ENCODE measurements at regions not wholly inside any gene's neighbourhood (a gene's known extent, or its start where the extent isn't known, plus 50 kb on each side); places are given as distances from the start of the nearest gene placed in this dataset.

DNA sequence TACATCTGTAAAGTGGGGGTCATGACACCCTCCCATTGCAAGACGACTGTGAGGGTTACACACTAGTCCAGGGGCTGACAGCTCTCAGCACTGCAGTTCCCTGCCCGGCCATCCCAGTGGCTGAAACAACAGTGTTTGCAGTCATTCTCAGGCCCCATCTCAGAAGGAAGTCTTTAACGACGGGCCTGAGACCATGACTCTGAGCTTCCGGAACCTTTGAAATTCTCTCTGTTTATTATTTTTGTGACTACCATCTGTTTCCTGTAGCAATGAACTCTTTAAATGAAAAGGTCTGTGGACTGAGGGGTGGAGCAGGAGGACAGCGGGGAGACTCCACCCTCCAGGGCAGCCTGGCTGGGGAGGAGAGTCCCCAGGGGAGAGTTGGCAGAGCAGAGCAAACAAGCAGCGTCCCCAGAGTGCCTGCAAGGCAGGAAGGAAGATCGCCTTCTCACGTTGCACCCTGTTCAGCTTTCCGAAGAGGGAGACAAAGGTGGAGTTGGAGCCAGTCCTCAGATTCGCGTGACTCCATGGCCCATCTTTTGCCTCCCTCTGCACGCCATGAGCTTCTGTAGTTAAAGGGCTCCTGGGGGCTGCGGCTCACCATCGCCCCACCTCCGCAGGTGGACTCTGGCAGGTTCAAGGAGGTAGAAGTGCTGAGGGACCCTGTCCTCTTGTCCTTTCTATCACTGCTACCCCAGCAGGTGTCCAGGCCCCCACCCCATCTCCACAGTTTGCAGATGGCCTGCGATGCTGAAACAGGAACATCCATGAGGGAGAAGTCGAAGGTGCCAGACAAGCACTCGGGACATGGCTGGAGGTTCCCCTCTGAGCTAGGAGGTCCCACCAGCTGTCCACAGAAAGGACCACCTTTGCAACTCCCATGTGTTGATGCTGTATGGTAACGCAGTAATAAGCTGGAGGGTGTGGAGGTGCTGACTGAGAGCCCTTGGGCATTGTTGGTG is 525.8 kb upstream of the PROK2 start:
- no peak for DNase-seq (ENCODE audit: low read depth in 4 of 4, low spot score in 1 of 4)

DNA sequence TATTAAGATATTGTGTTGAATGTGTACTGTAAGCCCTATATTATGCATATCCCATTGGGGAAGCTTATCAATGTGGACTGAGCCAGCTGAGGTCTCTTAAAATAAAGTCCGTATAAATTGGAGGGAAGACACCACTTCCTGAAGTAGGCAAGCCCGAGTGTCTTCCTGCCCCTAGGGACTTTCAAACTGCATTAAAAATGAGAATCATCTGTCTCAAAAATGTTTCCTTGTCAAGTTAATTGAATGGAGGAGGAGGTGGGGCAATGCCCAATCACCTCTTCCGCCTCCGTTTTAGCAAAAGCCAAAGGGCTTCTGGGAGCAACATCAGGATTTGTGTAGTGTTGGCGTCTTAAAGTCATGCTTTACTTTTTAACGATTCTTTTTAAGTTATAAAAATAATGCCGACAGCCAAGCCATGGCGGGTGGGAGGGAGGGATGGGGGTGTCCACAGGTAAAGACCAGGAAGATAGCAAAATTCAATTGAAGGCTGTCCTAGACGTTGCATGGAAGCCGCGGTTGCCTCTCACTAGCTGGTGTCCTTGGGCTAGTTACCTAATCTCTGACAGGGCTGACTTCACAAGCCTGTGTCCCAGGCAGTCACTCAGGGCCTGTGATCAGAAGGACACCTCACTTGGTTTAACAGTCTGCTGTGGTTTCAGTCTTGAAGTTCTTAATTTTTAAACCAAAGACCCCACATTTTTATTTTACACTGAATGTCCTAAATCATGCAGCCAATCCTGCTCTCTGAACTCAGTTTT is 524.9 kb upstream of the PROK2 start:
- DNase-seq (ENCODE audit: low read depth in 4 of 4, low spot score in 1 of 4): no peak

DNA sequence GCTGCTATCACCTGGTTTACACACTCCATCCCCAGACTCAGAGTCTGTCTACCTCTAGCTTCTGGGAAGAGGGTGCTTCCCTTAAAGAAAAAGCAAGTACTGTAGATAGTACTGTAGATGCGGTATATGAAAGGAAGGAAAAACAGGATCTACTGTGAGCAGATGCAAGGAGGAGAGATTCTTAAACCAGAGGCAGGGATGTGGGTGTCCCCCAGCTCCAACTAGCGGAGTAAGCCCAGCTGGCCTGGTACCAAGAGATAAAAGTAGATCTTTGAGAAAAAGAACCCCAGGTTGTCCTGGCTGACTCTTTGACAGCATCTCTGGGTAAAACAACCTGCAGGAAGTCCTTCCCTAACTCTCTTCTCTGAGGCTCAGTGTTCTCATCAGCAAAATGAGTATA is 523.7 kb upstream of the PROK2 start:
- no peak for DNase-seq (ENCODE audit: low read depth in 4 of 4, low spot score in 1 of 4)

DNA sequence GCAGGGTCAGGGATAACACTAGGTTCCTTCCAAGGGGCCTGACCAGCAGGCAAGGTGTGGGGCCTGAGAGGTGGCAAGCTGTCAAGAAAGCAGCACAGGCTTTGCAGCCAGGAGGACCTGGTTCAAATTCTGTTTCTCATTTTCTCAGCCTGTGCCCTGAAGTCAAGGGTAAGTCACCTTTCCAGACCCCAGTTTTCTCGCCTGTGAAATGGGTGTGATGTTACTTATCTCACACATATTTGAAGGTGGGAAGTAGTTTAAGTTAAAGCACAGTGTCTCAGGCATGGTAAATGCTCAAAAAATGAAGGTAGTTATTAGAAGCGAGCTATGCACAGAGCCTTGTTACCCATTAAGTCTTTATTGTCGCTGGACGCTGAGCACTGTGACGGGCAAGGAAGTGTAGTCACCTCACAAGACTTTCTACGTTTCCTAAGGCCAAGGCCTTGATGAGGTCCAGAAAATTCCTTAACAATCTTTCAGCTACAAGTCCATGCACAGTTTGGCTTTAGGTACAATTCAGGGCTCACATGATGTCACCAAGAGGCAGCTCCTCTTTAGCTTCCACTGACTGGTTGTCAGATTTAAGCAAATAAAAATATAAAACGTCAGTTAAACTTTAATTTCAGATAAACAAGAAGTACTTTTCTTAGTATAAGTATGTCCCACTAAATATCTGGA is 522.6 kb upstream of the PROK2 start:
- DNase-seq (ENCODE audit: low read depth in 4 of 4, low spot score in 1 of 4): no peak

DNA sequence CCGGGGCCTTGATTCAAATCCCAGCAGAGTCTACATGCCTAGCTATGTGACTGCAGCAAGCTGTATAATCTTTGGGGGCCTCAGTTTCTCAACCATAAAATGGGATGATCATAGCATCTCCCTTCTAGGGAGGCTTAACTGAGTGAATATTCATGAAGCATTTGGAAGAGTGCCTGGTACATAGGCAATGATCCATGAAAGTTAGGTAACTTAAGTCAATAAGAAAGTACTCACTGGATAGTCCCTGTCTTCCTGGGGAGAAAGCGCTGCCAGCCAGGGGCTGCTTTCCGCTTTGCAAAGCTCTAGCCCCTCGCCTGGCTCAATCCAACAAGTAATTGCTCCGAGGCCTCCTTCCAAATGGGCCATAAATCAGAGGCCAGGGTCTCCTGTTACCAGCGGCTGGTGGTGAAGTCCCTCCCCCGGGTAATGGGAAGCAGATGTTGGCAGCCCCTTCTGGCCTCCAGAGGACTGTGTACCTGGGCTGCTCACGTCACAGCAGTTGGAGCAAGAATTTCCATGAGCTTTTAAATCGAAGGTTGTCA is 521.9 kb upstream of the PROK2 start:
- DNase-seq (ENCODE audit: low read depth in 4 of 4, low spot score in 1 of 4): no peak

DNA sequence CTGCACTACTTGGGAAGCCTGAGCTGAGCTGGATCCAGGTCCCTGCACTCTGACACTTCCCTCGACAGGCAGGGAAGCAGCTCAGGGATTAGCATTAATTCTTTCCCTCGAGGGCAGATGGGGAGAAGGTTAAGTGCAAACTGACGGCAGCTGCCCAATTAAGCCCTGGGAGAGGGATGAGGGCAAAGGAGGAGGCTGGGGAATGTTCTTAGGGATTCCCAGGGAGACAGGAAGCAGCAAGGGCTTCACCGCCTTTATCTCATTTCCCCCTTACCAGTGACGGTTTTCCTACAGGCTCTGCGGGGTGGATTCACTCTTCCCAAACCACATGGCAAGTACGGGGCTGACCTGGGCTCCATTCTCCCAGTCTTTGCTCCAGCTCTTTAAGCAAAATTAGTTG is 519.0 kb upstream of the PROK2 start:
- DNase-seq (ENCODE audit: low read depth in 4 of 4, low spot score in 1 of 4): no peak

DNA sequence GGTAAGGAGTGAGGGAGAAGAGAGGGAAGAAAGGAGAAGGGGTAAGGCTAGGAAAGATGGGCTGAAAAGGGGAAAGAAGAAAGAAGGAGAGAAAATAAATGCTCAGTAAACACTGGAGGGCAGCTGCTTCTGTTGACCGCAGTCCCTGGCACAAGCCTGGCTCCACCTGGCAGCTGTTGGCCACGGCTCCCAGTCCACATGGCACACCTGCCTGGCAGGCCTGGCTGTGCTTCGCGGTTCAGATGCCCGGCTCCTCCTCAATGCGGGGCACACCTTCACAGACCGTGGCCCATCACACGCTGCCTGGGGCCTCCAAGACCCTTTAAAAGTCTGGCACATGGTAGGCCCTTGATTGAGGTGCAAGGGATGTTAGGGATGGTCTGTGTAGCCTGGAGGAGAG is 516.8 kb upstream of the PROK2 start:
- no peak for DNase-seq (ENCODE audit: low read depth in 4 of 4, low spot score in 1 of 4)

DNA sequence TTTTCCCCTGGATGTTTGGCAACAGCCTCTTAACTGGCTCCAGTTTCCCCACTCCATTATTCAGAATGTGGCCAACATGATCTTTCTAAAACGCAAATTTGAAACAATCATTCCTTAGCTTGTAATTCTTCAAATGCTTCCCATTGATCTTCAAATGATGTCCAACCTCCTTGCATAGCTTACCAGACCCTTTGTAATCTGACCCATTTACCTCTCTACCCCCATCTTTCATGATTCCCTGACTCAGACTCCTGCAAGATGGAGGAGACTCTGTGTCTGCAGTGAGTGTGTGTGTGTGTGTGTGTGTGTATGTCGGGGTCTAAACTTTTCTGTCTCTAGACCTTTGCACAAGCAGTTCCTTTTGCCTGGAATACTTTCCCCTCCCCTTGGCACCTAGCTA is 515.7 kb upstream of the PROK2 start:
- DNase-seq (ENCODE audit: low read depth in 4 of 4, low spot score in 1 of 4): no peak

DNA sequence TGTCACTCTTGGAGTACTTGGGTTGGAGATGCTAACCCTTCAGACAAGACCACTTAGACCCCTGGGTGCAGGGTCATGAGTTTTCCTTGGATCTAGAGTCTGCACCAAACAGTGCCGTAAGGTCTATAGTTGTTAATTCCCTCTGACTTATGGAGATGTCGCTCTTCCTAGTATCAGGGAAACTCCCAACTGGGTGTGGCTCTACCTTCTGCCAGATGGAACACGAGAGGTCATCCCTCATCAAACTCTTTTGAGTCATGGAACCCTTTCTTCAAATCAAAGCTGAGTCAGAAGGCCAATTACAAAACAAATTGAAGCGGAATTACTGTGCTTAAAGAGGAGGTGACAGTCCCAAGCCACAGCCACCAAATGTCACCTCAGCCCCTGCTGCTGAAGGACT is 514.9 kb upstream of the PROK2 start:
- DNase-seq (ENCODE audit: low read depth in 4 of 4, low spot score in 1 of 4): no peak

DNA sequence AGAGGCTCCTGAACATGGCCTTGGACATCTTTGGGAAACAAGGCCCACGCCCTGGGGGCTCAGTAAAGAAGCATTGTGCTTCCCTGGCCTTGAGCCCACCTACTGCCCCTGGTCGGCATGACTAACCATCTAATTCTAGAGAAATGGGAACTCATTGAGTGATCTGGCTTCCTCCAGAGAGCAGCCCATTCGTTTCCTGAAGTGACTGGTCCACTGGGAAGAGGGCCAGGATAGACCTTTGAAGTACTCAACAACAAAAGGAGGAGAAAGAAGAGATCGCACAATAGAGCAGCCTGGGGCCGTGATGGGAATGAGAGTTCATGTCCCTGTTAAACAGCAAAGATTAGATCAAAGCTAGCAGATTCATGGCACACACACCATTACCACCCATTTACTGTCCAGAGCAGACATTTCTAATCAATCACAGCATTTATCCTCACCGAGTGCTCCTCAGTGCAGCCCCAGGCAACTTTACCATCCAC is 514.4 kb upstream of the PROK2 start:
- DNase-seq (ENCODE audit: low read depth in 4 of 4, low spot score in 1 of 4): no peak

DNA sequence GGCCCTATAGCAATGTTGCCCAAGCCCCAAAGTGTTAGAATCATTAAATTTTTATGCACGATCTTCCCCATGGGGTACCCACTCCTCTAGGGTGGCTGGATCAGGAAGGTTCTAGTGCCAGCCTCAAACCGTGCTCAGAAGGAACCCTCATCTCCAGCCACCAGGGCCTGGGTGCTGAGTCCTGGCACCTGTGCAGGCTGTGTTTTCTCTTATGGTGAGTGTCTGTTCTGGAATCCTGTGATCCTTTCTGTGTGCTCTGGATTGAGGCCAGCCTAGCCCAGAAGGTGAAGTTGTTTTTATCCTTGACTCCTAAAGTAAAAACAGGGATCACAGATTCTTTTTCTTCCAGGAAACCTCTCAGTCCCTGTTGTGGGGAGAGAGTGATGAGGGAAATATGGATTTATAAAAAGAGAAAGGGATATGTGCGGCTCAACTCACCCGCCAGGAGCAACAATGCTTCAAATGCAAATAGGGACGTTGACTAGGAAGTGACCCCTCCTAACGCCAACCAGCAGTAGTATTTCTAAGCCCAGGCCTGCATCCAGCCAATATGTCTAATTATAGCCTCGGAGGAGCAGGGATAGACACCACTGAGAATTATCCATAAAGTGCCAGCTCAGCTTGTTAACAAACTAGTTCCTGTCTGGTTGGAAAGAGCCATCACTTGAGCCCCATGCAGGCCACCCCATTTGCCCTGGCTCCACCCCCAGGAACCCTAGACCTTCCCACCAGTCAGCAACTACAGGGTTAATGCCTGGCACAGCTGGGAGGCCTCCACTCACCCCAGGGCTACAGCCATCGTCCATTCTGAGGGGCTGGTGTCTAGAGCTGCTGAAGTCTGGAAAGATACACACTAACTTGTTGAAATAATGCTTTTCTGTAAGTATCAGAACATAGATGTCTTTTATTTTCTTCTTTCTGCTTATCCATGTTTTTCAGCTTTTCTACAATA is 513.5 kb upstream of the PROK2 start:
- no peak for DNase-seq (ENCODE audit: low read depth in 4 of 4, low spot score in 1 of 4)

DNA sequence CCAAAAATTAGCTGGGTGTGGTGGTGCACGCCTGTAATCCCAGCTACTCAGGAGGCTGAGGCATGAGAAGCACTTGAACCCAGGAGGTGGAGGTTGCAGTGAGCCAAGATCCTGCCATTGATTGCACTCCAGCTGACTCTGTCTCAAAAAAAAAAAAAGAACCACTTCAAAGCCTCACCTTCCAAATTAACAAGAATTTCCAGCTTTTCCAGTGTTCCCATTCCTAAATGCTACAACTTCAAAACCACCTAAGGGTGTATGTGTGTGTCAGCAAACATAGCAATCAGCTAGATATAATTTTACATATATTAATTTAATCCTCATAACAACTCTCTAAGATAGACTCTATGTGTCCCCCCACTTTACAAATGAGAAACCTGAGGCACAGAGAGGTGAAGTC is 512.5 kb upstream of the PROK2 start:
- DNase-seq (ENCODE audit: low read depth in 4 of 4, low spot score in 1 of 4): no peak

DNA sequence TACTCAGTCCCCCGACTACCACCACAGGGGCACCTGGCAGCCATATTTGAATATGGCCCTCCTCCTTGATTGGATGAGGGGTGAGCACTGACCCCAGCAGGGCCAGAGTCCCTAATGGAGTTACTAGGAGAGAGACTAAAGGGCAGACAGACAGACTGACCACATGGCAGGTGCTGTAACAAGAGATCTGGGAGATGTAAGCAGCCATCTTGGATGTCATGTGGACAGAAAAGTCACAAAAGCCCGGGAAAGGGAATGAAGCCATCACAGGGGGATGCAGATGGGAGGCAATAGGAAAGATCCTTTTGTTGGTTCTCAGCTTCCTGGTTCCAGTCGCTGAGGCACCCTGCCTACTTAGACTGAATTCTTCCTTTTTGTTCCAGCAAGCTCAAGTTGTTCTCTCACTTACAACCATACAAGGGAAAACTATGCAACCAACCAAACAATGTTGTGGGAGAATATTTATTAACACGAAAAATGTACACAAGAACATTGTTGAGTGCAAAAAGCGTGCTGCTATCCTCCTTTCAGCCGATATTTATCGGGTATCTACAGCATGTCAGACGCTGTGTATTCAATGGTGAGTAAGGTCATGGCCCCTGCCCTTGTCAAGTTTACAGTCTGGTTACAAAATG is 511.6 kb upstream of the PROK2 start:
- no peak for DNase-seq (ENCODE audit: low read depth in 4 of 4, low spot score in 1 of 4)

DNA sequence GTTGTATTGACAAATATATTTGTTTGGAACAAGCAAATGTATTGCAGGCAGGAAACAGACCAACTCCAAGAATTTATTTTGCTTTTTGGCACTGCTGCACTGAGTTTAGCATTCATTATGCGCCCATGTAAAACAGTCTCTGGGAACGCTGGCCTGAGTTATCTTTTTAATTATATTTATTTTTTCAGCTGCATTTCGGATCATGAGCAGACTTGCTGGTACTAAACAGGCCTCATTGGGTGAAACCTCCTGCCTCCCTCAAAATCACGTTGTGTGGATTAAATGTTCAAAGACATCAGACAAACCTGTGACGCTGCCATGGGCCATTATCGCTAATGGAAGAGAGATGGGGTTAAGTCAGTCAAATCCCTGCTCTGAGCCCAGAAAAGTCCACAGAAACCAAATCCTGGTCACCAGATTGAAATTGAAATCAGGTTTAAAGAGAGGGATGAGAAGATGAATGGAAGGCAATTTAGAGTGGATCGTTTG is 511.1 kb upstream of the PROK2 start:
- DNase-seq (ENCODE audit: low read depth in 4 of 4, low spot score in 1 of 4): no peak

DNA sequence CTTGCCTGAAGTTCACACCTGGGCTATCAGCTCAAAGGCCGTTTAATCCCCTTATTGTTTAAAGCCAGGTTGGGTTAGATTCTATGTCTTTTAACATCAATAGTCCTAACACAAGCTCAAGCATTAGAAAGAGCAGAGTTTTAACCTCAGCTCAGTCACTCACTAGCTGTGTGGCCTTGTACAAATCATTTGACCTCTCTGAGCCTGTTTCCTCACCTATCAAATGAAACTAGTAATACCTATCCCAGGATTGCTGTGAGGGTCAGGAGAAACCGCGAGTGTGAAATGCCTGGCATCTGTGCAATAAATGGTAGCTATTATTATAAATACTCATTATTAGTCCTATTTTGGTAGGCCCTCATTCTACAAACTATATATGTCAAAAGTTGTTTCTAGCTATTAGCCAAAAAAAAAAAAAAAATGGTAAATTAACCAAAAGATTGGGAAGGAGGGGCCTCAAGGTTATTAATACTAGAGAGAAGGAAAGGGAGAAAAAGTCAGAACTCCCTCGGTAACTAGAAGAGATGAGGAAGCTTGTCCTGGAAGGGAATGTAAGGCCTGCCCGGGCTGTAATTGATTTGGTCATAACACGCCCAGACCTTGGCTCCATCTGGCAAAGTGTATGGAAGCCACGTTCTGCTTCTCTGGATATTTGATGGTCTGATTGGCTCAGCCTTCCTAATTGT is 510.5 kb upstream of the PROK2 start:
- no peak for DNase-seq (ENCODE audit: low read depth in 4 of 4, low spot score in 1 of 4)

DNA sequence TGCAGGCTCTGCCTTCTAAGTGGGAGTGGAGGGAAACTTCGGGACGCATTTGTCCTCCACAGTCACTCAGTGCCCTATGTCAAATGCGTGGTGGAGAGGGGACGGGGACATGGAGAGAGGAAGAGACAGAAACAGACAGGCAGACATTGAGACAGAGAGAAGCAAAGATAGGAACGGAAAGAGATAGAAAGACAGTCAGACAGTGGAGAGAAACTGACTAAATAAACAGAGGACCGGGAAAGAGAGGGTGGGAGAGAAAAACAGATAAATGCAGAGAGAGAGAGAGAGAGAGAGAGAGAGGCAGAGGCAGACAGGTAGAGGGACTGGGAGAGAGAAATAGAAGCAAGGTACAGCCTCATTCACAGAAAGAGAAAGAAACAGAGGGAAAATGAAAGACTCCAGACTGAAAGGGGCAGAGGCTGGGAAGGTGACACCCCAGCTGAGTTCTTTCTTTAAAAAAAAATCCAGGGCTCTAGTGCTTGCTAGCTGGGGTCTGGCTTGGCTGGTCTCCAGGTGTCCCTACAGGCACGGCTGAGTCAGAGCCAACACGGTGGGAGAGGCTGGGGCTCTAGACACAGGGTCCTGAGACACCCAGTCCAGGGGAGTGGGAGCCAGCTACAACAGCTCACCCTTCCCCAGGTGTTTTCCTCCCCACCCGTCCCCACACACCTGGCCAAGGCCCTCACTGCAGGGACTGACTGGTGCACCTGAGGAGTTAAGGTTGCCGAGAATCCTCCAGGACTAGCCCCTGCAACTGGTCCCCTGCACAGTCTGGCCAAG is 506.1 kb upstream of the PROK2 start:
- no peak for DNase-seq (ENCODE audit: low read depth in 4 of 4, low spot score in 1 of 4)

DNA sequence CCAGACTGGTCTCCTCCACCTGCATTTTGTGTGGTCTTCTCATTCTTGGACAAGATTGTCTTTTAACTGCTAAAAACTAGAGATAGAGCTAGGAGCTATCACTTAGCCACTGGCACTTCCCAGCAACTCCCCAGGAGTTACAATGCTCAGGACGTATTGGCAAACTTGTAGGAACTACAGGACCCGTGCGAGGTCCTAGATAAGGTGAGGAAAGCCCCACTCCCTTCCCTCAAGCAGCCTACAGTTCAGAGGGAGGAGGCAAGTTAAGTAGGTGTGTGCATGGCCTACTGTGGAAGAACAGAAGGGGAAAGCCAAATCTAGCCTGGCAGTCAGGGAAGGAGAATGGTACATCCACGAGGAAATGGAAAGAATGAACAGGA is 504.7 kb upstream of the PROK2 start:
- no peak for DNase-seq (ENCODE audit: low read depth in 4 of 4, low spot score in 1 of 4)

DNA sequence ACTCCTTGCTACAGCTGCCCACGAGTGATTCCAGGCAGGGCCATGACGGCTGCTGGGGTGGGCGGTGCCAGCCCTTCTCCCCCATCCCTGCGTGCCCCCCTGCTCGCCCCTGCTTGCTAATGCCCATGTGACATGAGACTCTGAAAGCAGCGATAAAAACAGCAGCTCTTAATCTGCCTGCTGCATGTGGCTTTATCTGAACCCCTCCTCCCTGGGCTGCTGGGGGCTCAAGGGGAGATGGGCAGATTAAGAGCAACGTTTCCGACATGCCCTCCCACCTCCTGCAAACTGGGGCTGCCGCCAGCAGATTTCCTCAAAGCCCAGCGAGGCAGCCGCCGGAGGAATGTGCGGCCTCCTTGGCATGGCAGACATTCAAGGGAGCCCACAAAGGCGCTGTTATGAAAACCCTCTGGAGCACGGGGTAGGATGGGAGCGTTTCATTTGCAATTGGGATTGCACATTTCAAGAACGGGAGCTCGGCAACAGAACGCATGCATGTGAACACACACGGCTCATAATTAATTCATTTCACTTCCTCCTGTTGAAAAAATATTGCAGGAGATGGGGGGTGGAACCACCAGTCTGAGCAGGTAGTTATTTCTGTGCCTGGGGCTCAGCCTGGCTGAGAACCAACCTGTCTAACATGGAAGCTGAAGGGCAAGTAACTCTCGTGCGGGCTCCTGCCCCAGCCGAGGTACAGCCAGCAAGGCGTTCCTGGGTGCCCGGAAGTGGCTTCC is 504.2 kb upstream of the PROK2 start:
- no peak for DNase-seq (ENCODE audit: low read depth in 4 of 4, low spot score in 1 of 4)
